CD4-positive, CD25-positive, alpha-beta regulatory T cell (primary cell): ENCODE measurements at regions not wholly inside any gene's neighbourhood (a gene's known extent, or its start where the extent isn't known, plus 50 kb on each side); places are given as distances from the start of the nearest gene placed in this dataset.

Source experiments
- ATAC-seq, 2 donors: fragments of 150-1000 bp; cut with Tn5 transposase; one replicate each; pipeline ENCODE4 v1.10.0; 2021; ENCODE audit warnings: low read depth in 2 of 2, moderate number of reproducible peaks in 2 of 2, moderate library complexity in 1 of 2
- DNase-seq, 3 donors: peaks; one replicate each; pipeline versions ENCODE4 v3.0.0 to v3.0.0-alpha.2; 2012 to 2022; ENCODE audit warnings: mixed read lengths in 1 of 3
- H3K27ac ChIP-seq: one replicate; pipeline ENCODE4 v1.7.0; 2013; ENCODE audit warnings: mild to moderate bottlenecking, low read length; ENCODE audit not compliant: insufficient read depth, poor library complexity, severe bottlenecking
- H3K27me3 ChIP-seq: one replicate; pipeline ENCODE4 v1.7.0; 2013; ENCODE audit warnings: low read length; ENCODE audit not compliant: control insufficient read depth, insufficient read depth
- H3K36me3 ChIP-seq: one replicate; pipeline ENCODE4 v1.7.0; 2013; ENCODE audit warnings: mild to moderate bottlenecking, low read length, moderate library complexity; ENCODE audit not compliant: control insufficient read depth, insufficient read depth
- H3K4me1 ChIP-seq: 2 replicates; pipeline ENCODE4 v1.7.0; 2013; ENCODE audit warnings: mild to moderate bottlenecking, low read length; ENCODE audit not compliant: insufficient read depth, control insufficient read depth, poor library complexity, severe bottlenecking
- H3K4me3 ChIP-seq: one replicate; pipeline ENCODE4 v1.7.0; 2013; ENCODE audit warnings: low read depth, mild to moderate bottlenecking, low read length, moderate library complexity
- H3K9me3 ChIP-seq, 2 experiments: 1 replicate in 1 of 2; 2 replicates in 1 of 2; pipeline ENCODE4 v1.7.0; 2013; ENCODE audit warnings: low read length in 2 of 2, mild to moderate bottlenecking in 1 of 2, moderate library complexity in 1 of 2; ENCODE audit not compliant: control insufficient read depth in 2 of 2
- H3K27ac Mint-ChIP-seq, 3 donors: one replicate each; pipeline ENCODE4 v1.8.0; 2020 to 2022; ENCODE audit warnings: mild to moderate bottlenecking in 3 of 3, mixed read lengths in 3 of 3, moderate library complexity in 2 of 3
- H3K27me3 Mint-ChIP-seq: one replicate; pipeline ENCODE4 v1.8.0; 2022; ENCODE audit warnings: mild to moderate bottlenecking, mixed read lengths
- H3K36me3 Mint-ChIP-seq: one replicate; pipeline ENCODE4 v1.8.0; 2020; ENCODE audit warnings: mixed read lengths
- H3K4me1 Mint-ChIP-seq, 4 donors: one replicate each; pipeline ENCODE4 v1.8.0; 2020 to 2022; ENCODE audit warnings: mixed read lengths in 4 of 4, mild to moderate bottlenecking in 1 of 4
- H3K4me3 Mint-ChIP-seq, 4 donors: one replicate each; pipeline ENCODE4 v1.8.0; 2020 to 2022; ENCODE audit warnings: mild to moderate bottlenecking in 4 of 4, mixed read lengths in 4 of 4, moderate library complexity in 3 of 4
- H3K9me3 Mint-ChIP-seq, 7 donors: one replicate each; pipeline ENCODE4 v1.8.0; 2020 to 2022; ENCODE audit warnings: mixed read lengths in 7 of 7, mild to moderate bottlenecking in 3 of 7, moderate library complexity in 2 of 7

DNA sequence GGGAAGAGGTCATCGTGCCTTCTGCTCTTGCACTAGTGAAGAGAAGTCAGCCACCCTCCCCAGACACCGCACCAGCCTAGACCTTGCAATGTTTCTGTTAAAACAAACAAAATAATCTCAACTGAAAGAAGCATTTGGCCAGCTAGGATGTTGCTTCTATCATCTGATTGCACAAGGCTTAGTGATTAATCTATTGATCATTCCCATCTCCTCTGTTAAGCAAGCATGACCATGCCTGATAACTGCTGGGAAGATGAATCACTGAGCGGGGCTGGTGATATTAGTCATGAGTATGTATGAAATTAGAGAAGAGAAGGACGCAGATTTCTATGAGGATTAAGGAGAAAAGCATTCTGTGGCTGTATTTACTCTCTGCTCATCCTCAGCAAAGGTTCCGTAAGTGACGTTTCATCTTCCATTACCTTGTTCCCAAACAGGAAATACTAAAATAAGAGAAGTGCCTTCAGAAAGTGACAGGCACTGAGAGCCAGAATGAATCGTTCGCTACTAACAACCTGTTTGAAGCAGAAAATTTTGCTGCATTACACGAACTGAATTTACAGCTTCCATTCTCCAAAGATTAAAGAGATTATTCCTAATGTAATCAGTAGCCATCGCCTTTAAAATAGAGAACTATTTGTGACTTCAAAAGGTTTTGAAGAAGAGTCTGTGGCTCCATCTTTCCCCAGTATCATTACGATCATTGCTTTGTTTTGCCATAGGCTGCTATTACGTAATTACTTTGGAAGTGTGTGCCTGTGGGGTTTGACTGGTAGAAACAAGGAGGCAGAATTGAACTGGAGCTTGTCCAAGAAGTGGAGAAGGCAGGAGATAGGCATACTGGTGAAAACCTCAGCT lies 219.1 kb downstream of the MED10 start:
- Mint-ChIP-seq H3K27ac (no peak overlapping the region), H3K4me1 (no peaks in the 10 kb centered on the region), H3K9me3 (peaks cover 0 to 2% (median 1%) of the 10 kb centered on the region in 7 donors), H3K27me3 (peaks cover 8% of the 10 kb centered on the region), H3K4me3 (no peak overlapping the region), H3K36me3 (no peaks in the 10 kb centered on the region)
- no peaks in the 10 kb centered on the region for H3K4me1 ChIP-seq
- ATAC-seq (no peak), DNase-seq (no peak)
- no peaks in the 10 kb centered on the region for H3K36me3 ChIP-seq
- H3K27ac ChIP-seq = no peak overlapping the region
- no peak overlapping the region for H3K4me3 ChIP-seq
- no peaks in the 10 kb centered on the region for H3K9me3 ChIP-seq
- H3K27me3 ChIP-seq = no peaks in the 10 kb centered on the region

DNA sequence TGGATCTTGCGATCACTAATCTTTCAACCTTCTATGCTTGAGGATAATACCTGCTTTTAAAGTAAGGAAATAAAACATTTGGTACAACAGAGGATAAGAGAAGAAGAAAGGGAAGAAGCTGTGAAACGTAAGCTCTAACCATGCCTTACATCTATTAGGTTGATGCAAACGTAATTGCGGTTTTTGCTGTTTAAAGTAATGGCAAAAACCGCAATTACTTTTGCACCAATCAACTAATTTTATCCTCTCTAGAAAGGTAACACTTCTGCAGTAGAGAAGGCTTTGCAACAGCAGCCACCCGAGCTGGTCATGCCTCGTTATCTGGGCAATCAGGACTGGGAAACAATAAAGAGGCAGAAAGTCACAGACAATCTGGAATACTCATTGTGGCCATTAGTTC lies 224.1 kb downstream of the MED10 start:
- Mint-ChIP-seq H3K4me3 (no peak overlapping the region), H3K27me3 (peaks cover 12% of the 10 kb centered on the region), H3K4me1 (no peaks in the 10 kb centered on the region), H3K9me3 (peaks cover 0 to 4% (median 2%) of the 10 kb centered on the region in 7 donors), H3K27ac (no peak overlapping the region), H3K36me3 (no peaks in the 10 kb centered on the region)
- Histone ChIP-seq H3K27ac (no peak overlapping the region), H3K4me3 (no peak overlapping the region), H3K4me1 (no peaks in the 10 kb centered on the region), H3K9me3 (no peaks in the 10 kb centered on the region), H3K27me3 (no peaks in the 10 kb centered on the region), H3K36me3 (no peaks in the 10 kb centered on the region)
- DNase-seq (no peak), ATAC-seq (no peak)

DNA sequence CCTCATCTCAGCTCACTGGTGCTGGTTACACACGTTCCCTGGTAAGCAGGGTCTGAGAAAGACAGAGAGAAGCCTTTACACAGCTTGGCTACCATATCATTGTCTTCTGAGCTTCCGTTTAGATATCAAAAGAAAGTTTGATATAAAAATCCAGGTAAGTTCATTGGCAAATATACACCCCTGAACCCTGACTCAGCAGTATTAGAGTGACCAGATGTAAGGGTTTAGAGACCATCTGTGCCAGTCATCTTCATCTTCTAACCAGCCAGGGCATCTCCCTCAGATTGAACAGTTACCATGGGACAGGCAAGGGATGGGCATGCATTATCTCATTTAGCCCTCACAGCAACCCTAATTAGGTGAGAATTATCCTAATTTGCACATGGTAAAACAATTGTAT lies 232.1 kb downstream of the MED10 start:
- H3K36me3 ChIP-seq = no peaks in the 10 kb centered on the region
- no peak for ATAC-seq
- H3K9me3 ChIP-seq = no peaks in the 10 kb centered on the region
- Mint-ChIP-seq H3K4me1 (no peaks in the 10 kb centered on the region), H3K9me3 (peaks cover 0 to 6% (median 0%) of the 10 kb centered on the region in 7 donors), H3K36me3 (no peaks in the 10 kb centered on the region), H3K4me3 (no peak overlapping the region), H3K27me3 (peaks cover 8% of the 10 kb centered on the region), H3K27ac (no peak overlapping the region)
- H3K27ac ChIP-seq = no peak overlapping the region
- no peak for DNase-seq
- H3K27me3 ChIP-seq = peaks cover 2% of the 10 kb centered on the region
- no peaks in the 10 kb centered on the region for H3K4me1 ChIP-seq
- H3K4me3 ChIP-seq = no peak overlapping the region

DNA sequence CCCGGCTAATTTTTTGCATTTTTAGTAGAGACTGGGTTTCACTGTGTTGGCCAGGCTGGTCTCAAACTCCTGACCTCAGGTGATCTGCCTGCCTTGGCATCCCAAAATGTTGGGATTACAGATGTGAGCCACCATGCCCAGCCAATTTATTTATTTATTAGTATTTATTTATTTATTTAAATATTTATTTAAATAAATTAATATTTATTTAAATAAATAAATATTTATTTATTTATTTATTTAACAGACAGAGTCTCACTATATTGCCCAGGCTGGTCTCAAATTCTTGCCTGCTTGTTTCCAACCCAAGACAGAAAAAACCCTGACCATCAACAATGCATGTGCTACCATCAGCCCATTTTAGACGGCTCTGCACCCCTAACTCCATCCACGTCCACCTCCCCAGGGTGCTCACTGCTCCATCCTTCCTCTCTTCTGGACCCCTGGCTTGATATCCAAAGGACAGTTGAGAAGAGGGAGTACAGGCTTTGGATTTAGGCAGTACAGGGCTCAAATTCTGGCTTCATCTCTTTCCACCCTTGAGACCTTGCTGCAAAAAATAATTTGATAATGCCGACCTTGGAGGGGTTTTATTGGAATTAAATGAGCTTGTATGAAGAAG lies 232.6 kb downstream of the MED10 start:
- Histone ChIP-seq H3K4me1 (no peaks in the 10 kb centered on the region), H3K9me3 (no peaks in the 10 kb centered on the region), H3K27me3 (peaks cover 2% of the 10 kb centered on the region), H3K27ac (no peak overlapping the region), H3K4me3 (no peak overlapping the region), H3K36me3 (no peaks in the 10 kb centered on the region)
- Mint-ChIP-seq H3K9me3 (peaks cover 0 to 6% (median 0%) of the 10 kb centered on the region in 7 donors), H3K27ac (no peak overlapping the region), H3K4me3 (no peak overlapping the region), H3K36me3 (no peaks in the 10 kb centered on the region), H3K4me1 (no peaks in the 10 kb centered on the region), H3K27me3 (peaks cover 4% of the 10 kb centered on the region)
- no peak for ATAC-seq
- no peak for DNase-seq

DNA sequence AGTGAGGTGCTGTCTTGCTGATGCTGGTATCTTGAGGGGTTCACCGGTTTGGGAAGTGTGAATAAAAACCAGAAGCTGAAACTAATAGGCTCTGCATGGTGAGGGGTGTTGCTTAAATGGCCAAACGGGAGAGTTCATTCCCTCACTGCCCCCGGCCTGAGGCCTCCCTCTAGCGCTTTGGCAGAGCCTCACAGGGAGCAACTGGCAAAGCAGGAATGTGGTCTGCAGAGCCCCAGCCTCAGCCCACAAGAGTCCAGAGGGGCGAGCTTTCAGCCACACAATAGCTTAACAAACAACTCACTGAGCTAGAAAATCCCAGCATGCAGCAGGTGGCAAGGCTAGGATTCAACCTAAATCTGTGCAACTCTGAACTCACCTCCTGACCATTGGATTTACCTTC lies 234.8 kb downstream of the MED10 start:
- Mint-ChIP-seq H3K27me3 (no peaks in the 10 kb centered on the region), H3K4me3 (no peak overlapping the region), H3K4me1 (no peaks in the 10 kb centered on the region), H3K27ac (no peak overlapping the region), H3K36me3 (no peaks in the 10 kb centered on the region), H3K9me3 (peaks cover 0 to 5% (median 0%) of the 10 kb centered on the region in 7 donors)
- no peak overlapping the region for H3K27ac ChIP-seq
- DNase-seq (no peak), ATAC-seq (no peak)
- peaks cover 2% of the 10 kb centered on the region for H3K27me3 ChIP-seq
- H3K4me1 ChIP-seq = no peaks in the 10 kb centered on the region
- no peaks in the 10 kb centered on the region for H3K9me3 ChIP-seq
- no peak overlapping the region for H3K4me3 ChIP-seq
- no peaks in the 10 kb centered on the region for H3K36me3 ChIP-seq

DNA sequence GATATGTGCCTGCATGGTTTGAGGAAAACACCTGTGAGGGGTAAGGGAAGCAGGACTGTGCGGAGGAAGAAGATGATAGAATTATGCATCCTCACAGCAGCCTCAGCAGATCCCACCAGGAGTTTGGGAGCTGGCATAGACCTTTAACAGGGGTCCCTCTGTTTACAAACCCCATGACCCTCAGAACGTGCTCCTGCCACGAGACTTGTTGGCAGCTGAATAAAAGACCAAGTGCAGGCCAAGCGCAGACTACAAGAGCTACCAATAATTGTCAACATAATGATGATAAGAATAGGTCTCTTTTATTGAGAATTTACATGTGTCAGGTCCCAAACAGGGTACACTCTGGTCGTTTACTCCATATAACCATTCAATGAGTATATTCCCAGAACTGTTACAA lies 236.0 kb downstream of the MED10 start:
- no peak for ATAC-seq
- Mint-ChIP-seq H3K36me3 (no peaks in the 10 kb centered on the region), H3K4me1 (no peaks in the 10 kb centered on the region), H3K27ac (no peak overlapping the region), H3K27me3 (no peaks in the 10 kb centered on the region), H3K4me3 (no peak overlapping the region), H3K9me3 (peaks cover 0 to 5% (median 0%) of the 10 kb centered on the region in 7 donors)
- no peaks in the 10 kb centered on the region for H3K36me3 ChIP-seq
- H3K9me3 ChIP-seq = no peaks in the 10 kb centered on the region
- H3K27ac ChIP-seq = no peak overlapping the region
- H3K4me1 ChIP-seq = no peaks in the 10 kb centered on the region
- no peak for DNase-seq
- peaks cover 2% of the 10 kb centered on the region for H3K27me3 ChIP-seq
- no peak overlapping the region for H3K4me3 ChIP-seq

DNA sequence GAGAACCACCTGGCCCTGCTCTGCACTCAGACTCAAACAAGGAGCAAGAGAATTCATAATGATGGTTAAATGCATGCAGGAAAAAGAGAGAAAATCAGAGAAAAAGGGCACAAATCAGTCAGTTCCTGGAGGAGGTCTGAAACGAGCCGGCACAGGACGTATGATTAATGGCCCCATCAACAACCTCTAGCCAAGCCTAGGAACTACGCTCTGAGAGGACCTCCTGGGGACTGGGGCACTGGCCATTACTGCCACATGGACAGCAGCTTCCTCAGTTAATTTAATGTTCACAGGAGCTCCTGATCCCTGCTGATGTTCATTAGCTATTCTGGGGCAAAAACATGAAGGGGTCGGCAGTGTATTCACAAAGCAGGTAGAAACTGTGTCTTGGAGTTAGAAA lies 238.1 kb downstream of the MED10 start:
- H3K4me3 Mint-ChIP-seq = no peak overlapping the region
- no peaks in the 10 kb centered on the region for H3K36me3 Mint-ChIP-seq
- H3K9me3 Mint-ChIP-seq = peaks cover 0 to 5% (median 0%) of the 10 kb centered on the region in 7 donors
- no peak for DNase-seq
- Histone ChIP-seq H3K36me3 (no peaks in the 10 kb centered on the region), H3K9me3 (no peaks in the 10 kb centered on the region), H3K4me3 (no peak overlapping the region), H3K4me1 (no peaks in the 10 kb centered on the region), H3K27ac (no peak overlapping the region), H3K27me3 (peaks cover 2% of the 10 kb centered on the region)
- H3K27ac Mint-ChIP-seq = no peak overlapping the region
- H3K27me3 Mint-ChIP-seq = no peaks in the 10 kb centered on the region
- ATAC-seq = no peak
- no peaks in the 10 kb centered on the region for H3K4me1 Mint-ChIP-seq

DNA sequence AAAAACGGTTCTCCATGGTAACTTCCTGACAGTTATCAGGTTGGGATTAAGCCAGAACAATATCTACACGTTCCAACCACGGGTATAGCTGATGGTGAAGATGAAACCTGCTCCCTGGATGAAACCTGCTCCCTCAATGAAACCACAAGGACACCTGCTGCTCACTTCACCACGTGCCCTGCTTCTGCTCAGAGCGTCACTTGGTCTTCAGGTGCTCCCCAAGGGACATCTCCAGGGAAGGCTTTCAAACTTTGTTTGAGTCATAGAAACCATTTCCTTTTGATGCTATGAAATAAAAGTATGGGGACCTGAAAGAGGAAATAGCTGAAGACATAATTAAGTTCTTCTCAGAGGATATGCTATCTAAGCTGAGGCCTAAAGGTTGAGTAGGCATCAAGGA lies 242.4 kb downstream of the MED10 start:
- H3K9me3 Mint-ChIP-seq = peaks cover 0 to 4% (median 0%) of the 10 kb centered on the region in 7 donors
- Histone ChIP-seq H3K9me3 (no peaks in the 10 kb centered on the region), H3K4me1 (no peaks in the 10 kb centered on the region), H3K27me3 (no peaks in the 10 kb centered on the region), H3K4me3 (no peak overlapping the region), H3K36me3 (no peaks in the 10 kb centered on the region), H3K27ac (no peak overlapping the region)
- no peaks in the 10 kb centered on the region for H3K4me1 Mint-ChIP-seq
- DNase-seq = no peak
- ATAC-seq = no peak
- no peaks in the 10 kb centered on the region for H3K36me3 Mint-ChIP-seq
- H3K4me3 Mint-ChIP-seq = no peak overlapping the region
- H3K27ac Mint-ChIP-seq = no peak overlapping the region
- H3K27me3 Mint-ChIP-seq = no peaks in the 10 kb centered on the region
